ENCODE measurements at regions not wholly inside any gene's neighbourhood (a gene's known extent, or its start where the extent isn't known, plus 50 kb on each side); places are given as distances from the start of the nearest gene placed in this dataset.
A peak's percentile ranks its signal among the peaks of the same experiment; 100 is the strongest.

DNA sequence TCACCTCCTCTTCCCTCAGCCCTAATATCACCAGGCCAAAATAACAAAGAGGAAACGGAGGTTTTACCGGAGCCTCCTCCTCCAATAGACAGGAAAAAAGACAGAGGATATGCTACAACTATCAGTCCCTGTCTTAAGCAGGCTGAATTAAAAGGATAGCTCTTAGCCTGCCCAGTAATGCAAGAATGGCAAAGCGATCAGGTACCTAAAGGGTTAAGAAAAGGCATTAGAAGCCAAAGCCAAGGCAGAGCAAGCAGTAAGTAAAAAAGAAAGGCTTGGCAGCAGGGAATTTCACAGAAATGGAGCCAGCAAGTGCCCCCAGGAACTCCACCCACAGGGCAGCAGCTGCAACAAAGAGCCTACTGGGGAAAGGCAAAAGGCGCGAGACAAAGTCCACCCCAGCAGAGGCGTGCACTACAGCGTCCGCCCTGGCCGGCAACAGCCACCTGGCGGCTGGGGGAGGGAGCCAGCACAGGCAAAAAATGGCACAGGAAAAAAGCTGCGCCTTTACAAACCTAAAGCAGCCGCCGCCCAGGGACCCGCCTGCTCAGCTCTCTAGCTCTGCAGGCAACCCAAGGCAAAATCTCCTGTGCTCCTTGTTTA lies 220.6 kb upstream of the ZC4H2 start (continued):
- TF ChIP-seq BACH1 (IDR thresholded peaks at IDR 0.05; ENCODE audit: low read length) (no peak; the same call in 1 of the 2 replicates), RXRA (IDR thresholded peaks at IDR 0.05; ENCODE audit: insufficient read depth, low read depth, low read length) (no peak), MAX (IDR thresholded peaks at IDR 0.05) (peak; percentile 41), RAD21 (IDR thresholded peaks at IDR 0.05 in 1 of 2, conservative IDR thresholded peaks at IDR 0.05 in 1 of 2; ENCODE audit: low read depth in 2 of 2, low read length in 2 of 2) (peak; percentile 41 to 55; a peak in 3 of 4 replicates), SRF (IDR thresholded peaks at IDR 0.05; ENCODE audit: low read depth, low read length) (no peak), POLR2A (IDR thresholded peaks at IDR 0.05; ENCODE audit: control extremely low read depth in 1 of 2, low read depth in 2 of 2, low read length in 2 of 2) (0 out of 3 replicates have a peak, but pooled peaks of 1 of the 2 experiments have one; percentile 19)
